DMS153 treated with DMSO at 0.1 percent for 48 hours (cell line): ENCODE measurements at regions not wholly inside any gene's neighbourhood (a gene's known extent, or its start where the extent isn't known, plus 50 kb on each side); places are given as distances from the start of the nearest gene placed in this dataset.
"Not testable (repeated sequence)": the region's sequence is repeated elsewhere in the genome, so short reads cannot be mapped to it uniquely, and the experiment has no call there.

Source experiments
- DNase-seq: peaks from one replicate; lab custom pipeline; 2025; ENCODE audit not compliant: unreplicated experiment; lab: John Stamatoyannopoulos, UW

GRCh38 chr14:51443195-51444018 lies 203.4 kb downstream of the TMX1 start:
- no peak for DNase-seq

DNA sequence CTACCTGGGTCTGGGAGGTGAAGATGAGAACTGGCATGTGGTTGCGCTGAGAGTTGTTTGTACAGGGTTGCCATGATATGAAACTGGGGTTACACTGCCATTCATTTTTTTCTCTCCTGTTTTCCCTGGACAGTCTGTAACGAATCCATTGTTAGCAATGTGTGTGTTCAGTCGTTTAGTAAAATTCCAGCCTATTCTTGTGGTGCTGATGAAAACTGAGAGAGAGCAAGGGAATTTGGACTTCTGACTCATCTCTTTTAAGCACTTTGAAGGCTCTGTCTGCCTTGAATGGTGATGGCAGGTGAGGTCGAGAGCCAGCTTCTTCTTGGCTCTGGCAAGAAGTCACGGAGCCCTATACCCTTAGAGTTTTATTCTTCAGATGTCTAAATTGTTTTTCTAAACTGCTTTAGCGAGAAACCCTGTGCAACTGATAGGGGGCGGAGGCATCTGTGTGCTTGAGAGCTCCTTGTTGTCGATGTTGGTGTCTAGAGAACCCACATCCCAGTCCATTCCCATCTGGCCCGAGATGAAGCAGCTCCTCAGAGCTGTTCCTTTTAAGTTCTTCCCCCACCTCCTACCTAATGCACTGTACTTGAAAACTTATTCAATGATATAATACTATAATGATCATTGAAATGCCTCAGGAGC lies 204.4 kb downstream of the TMX1 start:
- no peak for DNase-seq

- DNase-seq: no peak
Measured at GRCh38 chr14:51445001-51445390, 204.9 kb downstream of the TMX1 start.

DNA sequence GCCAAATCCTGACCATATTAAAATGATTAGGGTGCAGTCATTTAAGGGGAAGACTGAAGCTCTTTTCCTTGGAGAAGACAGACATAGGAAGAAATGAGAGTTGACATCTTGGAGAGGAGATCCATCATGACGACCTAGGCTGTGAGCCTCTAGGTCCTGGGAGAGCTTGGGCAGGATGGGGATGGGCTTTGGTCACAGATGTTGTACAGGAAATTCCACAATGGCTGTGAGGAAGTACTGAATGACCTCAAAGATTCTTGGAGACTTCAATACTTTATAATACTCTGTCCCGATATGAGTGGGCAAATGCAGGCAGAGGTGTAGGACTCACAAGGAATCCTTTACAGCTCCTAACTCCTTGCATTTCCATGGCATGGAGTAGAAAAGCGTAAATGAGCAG lies 204.9 kb upstream of the FRMD6 start:
- DNase-seq: no peak

- no peak for DNase-seq
Measured at GRCh38 chr14:51447411-51447810, 204.3 kb upstream of the FRMD6 start.

DNA sequence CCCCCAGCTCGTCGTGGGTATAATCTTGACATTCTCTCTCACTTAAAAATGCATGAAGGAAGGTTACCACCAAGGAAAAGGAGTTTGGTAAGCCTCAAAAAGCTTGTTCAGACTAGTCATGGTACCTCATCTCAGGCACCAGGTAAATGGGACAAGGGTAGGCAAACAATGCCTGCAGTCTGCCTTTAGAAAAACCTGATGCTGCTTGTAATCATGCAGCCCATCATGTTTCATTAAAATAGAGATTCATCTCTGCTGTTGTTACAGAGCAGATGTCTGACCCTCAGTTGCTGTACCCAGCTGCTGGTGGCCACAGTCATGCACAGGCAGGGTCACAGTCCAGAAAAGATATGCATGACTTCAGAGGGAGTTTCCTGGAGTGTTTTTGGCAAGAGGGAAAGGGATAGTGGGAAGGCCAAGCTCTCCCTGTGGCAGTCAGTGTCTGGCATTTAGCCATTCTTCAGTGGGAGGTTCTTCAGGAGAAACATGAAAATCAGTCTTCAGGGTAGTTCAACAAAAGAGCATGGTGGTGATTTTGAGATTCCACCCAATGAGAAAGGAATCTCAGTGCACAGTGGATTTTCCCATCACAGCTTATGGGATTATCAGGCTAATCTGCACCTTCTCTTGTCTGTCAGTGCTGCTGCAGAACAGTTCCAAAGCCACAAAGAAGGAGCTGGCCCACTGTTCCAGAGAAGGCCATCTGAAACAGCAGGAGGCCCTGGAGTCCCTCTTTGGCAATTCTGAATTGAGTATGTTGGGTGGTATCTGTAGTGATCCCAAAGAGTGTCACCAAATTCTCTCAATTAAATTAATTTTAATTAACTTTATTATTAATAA lies 202.7 kb upstream of the FRMD6 start:
- DNase-seq: no peak

- DNase-seq: no peak
Measured at GRCh38 chr14:51449681-51450080, 202.0 kb upstream of the FRMD6 start.

DNA sequence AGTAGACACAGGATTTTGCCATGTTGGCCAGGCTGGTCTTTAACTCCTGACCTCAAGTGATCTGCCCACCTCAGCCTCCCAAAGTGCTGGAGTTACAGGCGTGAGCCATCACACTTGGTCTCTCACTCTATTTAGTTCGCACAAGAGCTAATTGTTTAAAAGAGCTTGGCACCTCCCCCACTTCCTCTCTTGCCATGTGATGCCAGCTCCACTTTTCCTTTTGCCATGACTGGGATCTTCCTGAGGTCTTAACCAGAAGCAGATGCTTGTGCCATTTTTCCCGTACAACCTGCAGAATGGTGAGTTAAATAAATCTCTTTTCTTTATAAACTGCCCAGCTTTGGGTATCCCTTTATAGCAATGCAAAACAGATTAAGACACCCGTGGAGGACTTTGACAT lies 200.1 kb upstream of the FRMD6 start:
- DNase-seq: no peak

- peak; percentile 44 for DNase-seq
Measured at GRCh38 chr14:51453869-51454268, 197.8 kb upstream of the FRMD6 start.

- no peak for DNase-seq
Measured at GRCh38 chr14:51454351-51454750, 197.4 kb upstream of the FRMD6 start.

DNA sequence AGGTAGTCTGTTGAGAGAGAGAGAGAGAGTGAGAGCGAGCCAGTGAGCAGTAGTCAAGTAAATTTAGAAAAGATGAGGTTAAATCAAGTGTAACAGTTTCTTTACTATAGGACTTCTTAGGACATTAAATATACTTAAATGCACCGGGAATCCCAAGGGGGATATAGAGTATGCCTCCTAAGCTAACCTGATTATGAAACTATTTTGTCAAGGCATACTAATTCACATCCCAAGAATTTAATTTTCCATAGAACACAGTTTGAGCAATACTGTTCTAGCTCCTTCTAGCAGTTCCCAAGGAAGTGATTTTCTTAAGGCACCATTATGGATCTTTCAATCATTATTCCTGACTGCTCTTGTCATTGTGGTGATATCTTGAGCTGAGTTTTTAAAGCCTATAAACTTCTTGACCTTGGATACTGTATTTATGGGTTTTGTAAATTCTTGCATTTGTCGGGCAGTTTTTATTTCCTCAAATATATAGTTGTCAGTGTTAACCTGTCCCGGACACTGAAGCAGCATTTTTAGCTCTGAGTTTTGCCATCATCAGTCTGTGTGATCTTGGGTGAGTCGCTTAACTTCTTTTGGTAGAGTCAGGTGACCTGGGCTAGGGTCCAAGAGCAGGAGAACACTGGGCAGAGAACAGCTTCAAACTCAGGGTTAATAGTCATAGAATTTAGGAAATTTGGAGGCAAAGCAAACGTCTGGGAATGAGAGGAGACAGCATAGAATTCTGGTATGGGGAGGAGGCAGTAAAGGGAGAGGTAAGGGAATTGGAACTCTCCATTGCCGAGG lies 196.5 kb upstream of the FRMD6 start:
- DNase-seq: no peak

- no peak for DNase-seq
Measured at GRCh38 chr14:51457843-51458562, 193.7 kb upstream of the FRMD6 start.

DNA sequence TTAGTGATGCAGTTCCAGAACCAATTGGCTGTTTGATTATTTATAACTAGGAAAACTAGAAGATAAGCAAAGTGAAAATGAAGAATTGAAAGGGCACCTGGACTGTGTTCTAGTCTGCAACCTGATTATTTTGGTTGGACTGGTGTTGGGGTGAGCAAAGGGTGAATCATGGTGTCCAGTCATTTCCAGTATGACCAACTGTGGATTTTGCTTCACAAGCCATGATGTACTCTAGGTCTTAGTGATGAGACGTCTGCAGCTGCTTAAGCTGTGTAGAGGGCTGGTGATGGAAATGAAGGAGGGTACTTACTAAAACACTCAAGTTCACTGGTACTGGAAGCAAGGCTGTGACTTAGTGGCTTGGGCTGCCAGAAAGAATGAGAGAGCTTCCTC lies 193.2 kb upstream of the FRMD6 start:
- DNase-seq: no peak

DNA sequence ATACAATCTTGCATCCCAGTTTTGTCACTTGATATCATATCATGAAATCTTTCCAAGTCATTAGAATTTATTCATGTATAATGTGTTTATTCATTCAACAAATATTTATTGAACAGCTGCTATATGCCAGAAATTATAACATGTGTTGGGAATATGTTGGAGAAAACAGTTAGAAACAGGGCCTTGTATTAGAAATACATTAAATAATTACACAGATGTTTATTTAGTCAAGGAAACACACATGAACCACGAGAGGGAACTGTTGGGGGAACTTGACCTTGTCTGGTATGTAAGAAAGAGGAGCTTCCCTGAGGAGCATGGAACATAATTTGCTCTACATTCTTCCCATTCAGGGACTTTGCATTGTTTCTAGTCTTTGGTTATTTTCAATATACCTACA lies 191.7 kb upstream of the FRMD6 start:
- no peak for DNase-seq

- DNase-seq: no peak
Measured at GRCh38 chr14:51462182-51462581, 189.5 kb upstream of the FRMD6 start.

DNA sequence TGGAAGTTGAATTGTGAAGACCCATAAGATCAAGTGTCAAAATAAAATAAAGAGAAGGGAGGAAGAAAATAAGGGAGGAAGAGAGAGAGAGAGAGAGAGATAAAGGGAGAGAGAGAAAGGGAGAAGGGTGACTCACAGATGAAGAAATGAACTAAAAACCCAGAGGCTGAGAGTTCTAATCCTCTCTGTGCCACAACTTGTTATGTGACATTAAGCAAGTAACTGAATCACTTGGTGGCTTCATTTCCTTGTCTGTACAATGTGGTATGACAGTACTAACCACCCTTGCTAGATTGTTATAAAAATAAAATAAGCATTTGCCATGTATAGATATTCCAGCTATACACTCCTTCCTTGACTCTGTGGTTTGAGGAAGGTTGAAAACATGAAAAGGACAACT lies 189.0 kb upstream of the FRMD6 start:
- no peak for DNase-seq

GRCh38 chr14:51463461-51463860 lies 188.2 kb upstream of the FRMD6 start:
- DNase-seq: no peak

DNA sequence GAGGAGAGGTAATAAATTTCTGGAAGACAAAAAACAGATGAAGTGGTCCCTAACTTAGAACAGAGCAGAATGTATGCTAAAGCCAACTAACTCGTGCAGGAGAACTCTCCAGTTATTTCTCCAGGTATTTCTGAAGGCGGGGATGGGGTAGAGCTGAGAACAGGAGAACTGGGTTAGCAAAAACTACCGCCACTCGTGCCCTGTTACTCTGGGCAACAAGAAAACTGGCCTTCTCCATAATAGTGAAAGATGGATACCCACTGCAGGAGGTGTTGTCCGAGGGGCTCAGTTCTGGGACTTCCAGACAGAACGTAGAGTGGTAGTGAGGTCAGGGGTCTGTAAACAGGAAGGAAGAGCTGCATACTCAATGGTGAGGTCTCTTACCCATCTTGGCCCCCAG lies 187.3 kb upstream of the FRMD6 start:
- DNase-seq: no peak

GRCh38 chr14:51465486-51465885 lies 186.2 kb upstream of the FRMD6 start:
- no peak for DNase-seq

- not testable (repeated sequence) for DNase-seq
Measured at GRCh38 chr14:51467392-51467791, 184.3 kb upstream of the FRMD6 start.
